Colonic mucosa (tissue), 4 donors: ENCODE measurements at regions not wholly inside any gene's neighbourhood (a gene's known extent, or its start where the extent isn't known, plus 50 kb on each side); places are given as distances from the start of the nearest gene placed in this dataset.

Experiments used
- DNase-seq: peaks from one replicate; pipeline ENCODE4 v3.0.0-alpha.2; 2020
- H3K27ac ChIP-seq: fragments of 200-600 bp; one replicate; pipeline ENCODE4 v1.8.0; 2021
- H3K27me3 ChIP-seq: fragments of 200-600 bp; one replicate; pipeline ENCODE4 v1.8.0; 2021
- H3K36me3 ChIP-seq: fragments of 200-600 bp; one replicate; pipeline ENCODE4 v1.8.0; 2021
- H3K4me1 ChIP-seq: fragments of 200-600 bp; one replicate; pipeline ENCODE4 v1.8.0; 2021; ENCODE audit warnings: mild to moderate bottlenecking
- H3K4me3 ChIP-seq: fragments of 200-600 bp; one replicate; pipeline ENCODE4 v1.8.0; 2021
- H3K9ac ChIP-seq, 2 donors: one replicate each; pipeline ENCODE4 v1.7.0; 2013; ENCODE audit warnings: control low read depth in 2 of 2, low read depth in 2 of 2, low read length in 2 of 2
- H3K9me3 ChIP-seq: fragments of 200-600 bp; one replicate; pipeline ENCODE4 v1.8.0; 2021
- intact Hi-C: fragments of 100-400 bp; cut with DNase I; formaldehyde crosslinking; loops from one replicate; pipeline ENCODE4 v1.14.1; 2022
- TF ChIP-seq, protein P1 (sequence below): fragments of 200-600 bp; IDR thresholded peaks from one replicate; pipeline ENCODE4 v1.8.0; 2022; ENCODE audit warnings: antibody characterized with exemption, mild to moderate bottlenecking
- donor health status: healthy.
- donor health status: DM: no; HTN: no; CAD: no.
- donor health status: DM: no; HTN: no; CAD: no.

DNA sequence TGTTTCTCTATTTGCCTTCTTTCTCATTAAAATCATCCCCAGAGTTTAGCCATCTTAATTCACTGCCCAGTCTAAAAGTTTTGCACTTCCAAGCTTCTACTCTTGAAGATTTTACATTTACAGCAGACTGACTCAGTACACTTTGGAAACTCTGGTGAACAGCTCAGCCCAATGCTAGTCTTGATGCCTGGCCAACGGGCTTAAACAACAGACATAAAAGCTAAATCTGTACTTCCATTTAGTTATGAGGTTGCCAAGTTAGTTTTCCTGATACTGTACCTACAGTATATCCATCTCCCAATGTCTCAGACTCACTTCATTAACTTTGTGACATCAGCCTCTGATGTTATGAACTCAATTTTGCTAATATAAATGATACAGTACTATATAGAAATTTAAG lies 891.8 kb upstream of the SOX9 start:
- TF ChIP-seq, protein P1, sequence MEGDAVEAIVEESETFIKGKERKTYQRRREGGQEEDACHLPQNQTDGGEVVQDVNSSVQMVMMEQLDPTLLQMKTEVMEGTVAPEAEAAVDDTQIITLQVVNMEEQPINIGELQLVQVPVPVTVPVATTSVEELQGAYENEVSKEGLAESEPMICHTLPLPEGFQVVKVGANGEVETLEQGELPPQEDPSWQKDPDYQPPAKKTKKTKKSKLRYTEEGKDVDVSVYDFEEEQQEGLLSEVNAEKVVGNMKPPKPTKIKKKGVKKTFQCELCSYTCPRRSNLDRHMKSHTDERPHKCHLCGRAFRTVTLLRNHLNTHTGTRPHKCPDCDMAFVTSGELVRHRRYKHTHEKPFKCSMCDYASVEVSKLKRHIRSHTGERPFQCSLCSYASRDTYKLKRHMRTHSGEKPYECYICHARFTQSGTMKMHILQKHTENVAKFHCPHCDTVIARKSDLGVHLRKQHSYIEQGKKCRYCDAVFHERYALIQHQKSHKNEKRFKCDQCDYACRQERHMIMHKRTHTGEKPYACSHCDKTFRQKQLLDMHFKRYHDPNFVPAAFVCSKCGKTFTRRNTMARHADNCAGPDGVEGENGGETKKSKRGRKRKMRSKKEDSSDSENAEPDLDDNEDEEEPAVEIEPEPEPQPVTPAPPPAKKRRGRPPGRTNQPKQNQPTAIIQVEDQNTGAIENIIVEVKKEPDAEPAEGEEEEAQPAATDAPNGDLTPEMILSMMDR, result no peak
- H3K9ac ChIP-seq, result no peak overlapping the region
- H3K27me3 ChIP-seq, result no peaks in the 10 kb centered on the region
- no peaks in the 10 kb centered on the region for H3K9me3 ChIP-seq
- H3K4me3 ChIP-seq, result no peak overlapping the region
- DNase-seq, result no peak
- no peak overlapping the region for H3K27ac ChIP-seq
- no peaks in the 10 kb centered on the region for H3K36me3 ChIP-seq
- intact Hi-C loops, result no loop called here
- H3K4me1 ChIP-seq, result no peaks in the 10 kb centered on the region

DNA sequence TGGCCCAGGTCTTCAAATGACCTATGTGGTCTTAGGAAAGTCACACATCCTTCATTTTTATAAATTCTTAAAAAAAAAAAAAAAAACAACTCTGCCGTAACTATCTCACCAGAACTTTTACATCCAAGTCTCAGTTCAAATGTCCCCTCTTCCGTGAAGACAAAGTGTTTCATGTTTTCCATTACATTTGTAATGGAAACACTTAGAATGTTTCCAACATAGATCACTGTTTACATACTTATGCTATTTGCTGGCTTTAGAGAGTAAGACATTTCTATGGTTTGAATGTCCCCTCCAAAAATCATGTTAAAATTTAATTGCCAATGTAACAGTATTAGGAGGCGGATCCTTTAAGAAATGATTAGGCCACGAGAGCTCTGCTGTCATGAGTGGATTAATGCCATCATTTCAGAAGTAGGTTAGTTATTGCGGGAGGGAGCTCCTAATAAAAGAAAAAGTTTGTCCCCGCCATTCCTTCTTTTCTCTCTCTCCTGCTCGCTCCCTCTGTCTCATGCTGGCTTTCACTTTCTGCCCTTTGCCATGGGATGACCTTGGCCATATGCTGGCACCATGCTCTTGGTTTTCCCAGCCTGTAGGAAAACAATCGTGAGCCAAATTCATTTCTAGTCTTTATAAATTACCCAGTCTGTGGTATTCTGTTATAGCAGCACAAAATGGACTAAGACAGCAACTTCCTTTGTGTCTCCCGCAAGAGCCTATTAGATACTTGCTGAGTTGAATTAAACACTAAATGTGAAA lies 887.8 kb upstream of the SOX9 start:
- H3K9ac ChIP-seq, result no peak overlapping the region
- DNase-seq, result no peak
- H3K36me3 ChIP-seq, result no peaks in the 10 kb centered on the region
- no peaks in the 10 kb centered on the region for H3K27me3 ChIP-seq
- TF ChIP-seq, protein P1, result no peak
- H3K4me1 ChIP-seq, result no peaks in the 10 kb centered on the region
- no peak overlapping the region for H3K27ac ChIP-seq
- intact Hi-C loops, result no loop called here
- no peak overlapping the region for H3K4me3 ChIP-seq
- H3K9me3 ChIP-seq, result no peaks in the 10 kb centered on the region

DNA sequence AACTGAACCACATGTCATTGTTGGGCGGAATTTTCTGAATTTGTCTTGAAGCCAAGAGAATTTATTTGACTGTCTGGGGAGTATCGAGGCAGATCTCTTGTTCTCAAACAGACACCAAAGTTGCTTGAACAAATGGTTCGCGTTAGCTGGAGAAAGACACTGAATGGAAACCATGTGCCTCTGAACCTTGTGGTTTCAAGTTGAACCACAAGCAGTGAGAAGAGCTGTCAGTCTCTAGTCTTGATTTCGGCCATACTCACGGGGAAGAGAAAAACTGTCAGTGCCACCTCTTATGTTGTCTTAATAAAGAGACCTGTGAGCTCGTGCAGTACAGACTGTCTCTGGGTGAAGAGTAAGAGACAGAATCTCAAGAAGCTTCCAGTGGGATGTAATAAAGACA lies 886.5 kb upstream of the SOX9 start:
- no peak for DNase-seq
- Histone ChIP-seq H3K9ac (no peak overlapping the region), H3K4me3 (no peak overlapping the region), H3K36me3 (no peaks in the 10 kb centered on the region), H3K27me3 (no peaks in the 10 kb centered on the region), H3K9me3 (no peaks in the 10 kb centered on the region), H3K4me1 (no peaks in the 10 kb centered on the region), H3K27ac (no peak overlapping the region)
- TF ChIP-seq, protein P1, result no peak
- intact Hi-C loops, result no loop called here

DNA sequence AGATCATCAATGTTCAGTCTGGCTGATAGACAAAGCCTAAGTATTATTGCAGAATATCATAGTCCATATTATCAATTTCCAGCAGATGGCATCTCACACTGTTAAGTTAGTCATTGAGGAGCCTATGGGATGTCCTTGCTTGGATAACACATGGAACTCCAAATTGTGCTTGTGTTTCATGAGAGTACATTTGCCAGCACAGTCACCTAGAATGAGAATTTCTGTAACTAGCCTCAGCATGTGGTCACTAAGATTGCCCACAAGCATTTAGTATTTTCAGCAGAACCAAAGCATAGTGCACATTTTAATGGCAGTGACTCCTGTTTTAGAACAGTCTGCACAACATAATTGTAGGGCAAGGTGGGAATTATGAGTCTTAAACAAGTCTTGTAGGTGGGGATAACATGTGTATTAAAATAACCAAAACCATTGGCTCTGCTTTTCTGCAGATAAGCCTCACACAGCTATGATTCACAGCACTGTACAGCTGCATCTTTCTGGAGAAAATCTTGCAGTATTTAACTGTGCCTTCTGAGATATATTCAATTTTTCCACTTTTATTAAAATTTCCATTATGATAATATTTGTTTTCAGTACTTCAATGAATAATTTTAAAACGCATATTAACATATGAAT lies 882.8 kb upstream of the SOX9 start:
- Histone ChIP-seq H3K27ac (no peak overlapping the region), H3K9ac (no peak overlapping the region), H3K27me3 (no peaks in the 10 kb centered on the region), H3K4me1 (no peaks in the 10 kb centered on the region), H3K4me3 (no peak overlapping the region), H3K36me3 (no peaks in the 10 kb centered on the region), H3K9me3 (no peaks in the 10 kb centered on the region)
- intact Hi-C loops, result no loop called here
- no peak for DNase-seq
- TF ChIP-seq, protein P1, result no peak

DNA sequence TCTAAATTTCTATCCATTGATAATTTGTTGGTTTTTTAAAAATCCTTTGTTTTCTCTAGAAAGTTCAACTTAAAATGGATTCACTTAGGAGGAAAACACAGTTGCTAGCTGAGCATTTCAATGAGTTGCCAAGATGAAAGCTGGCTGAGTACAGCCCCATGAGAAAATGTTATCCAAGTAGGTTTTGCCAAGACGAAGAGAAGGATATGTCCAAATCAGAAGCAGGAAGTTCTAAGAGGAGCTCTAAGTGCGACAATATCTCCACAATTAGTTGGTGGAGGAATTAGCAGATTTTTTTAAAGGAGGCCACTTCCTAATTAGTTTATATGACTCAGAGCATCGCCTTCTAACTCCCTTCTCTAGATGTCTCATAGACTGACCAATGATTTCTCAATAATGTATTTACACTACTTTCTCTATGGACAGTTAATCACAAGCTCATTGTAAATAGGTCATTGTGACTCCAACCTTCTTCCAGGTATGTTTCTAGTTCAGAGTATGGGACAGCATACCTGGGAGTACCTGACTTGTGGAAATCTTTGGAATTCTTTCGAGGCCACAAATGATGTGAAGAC lies 873.3 kb upstream of the SOX9 start:
- Histone ChIP-seq H3K4me3 (no peak overlapping the region), H3K9ac (no peak overlapping the region), H3K27me3 (no peaks in the 10 kb centered on the region), H3K4me1 (no peaks in the 10 kb centered on the region), H3K27ac (no peak overlapping the region), H3K9me3 (no peaks in the 10 kb centered on the region), H3K36me3 (no peaks in the 10 kb centered on the region)
- no peak for DNase-seq
- intact Hi-C loops, result no loop called here
- TF ChIP-seq, protein P1, result no peak
